GM23338 (cell line): ENCODE measurements at regions not wholly inside any gene's neighbourhood (a gene's known extent, or its start where the extent isn't known, plus 50 kb on each side); places are given as distances from the start of the nearest gene placed in this dataset.

Experiments used
- CREB1 ChIP-seq: fragments of 250-450 bp; sonication (Bioruptor Pico); IDR thresholded peaks from 2 replicates; pipeline ENCODE4 v1.5.0; 2020; ENCODE audit warnings: low read depth, mild to moderate bottlenecking, moderate library complexity
- EZH2 ChIP-seq: fragments of 200-600 bp; sonication (generic); IDR thresholded peaks from one replicate; pipeline ENCODE4 v1.8.0; 2017; ENCODE audit warnings: antibody characterized with exemption, mild to moderate bottlenecking, low read depth; ENCODE audit not compliant: unreplicated experiment
- EZH2phosphoT487 ChIP-seq: fragments of 200-600 bp; sonication (generic); IDR thresholded peaks from one replicate; pipeline ENCODE4 v1.8.1; 2018; ENCODE audit warnings: antibody characterized with exemption; ENCODE audit not compliant: unreplicated experiment
- JUNB ChIP-seq: IDR thresholded peaks from one replicate; pipeline ENCODE4 v1.6.1; 2016; ENCODE audit warnings: antibody characterized with exemption; ENCODE audit not compliant: unreplicated experiment
- POLR2AphosphoS5 ChIP-seq: IDR thresholded peaks from 2 replicates; pipeline ENCODE4 v1.6.1; 2016; ENCODE audit warnings: antibody characterized with exemption, low read depth
- STAT1 ChIP-seq: IDR thresholded peaks from one replicate; pipeline ENCODE4 v1.6.1; 2016; ENCODE audit warnings: antibody characterized with exemption; ENCODE audit not compliant: unreplicated experiment
- ZNF114 ChIP-seq: fragments of 250-450 bp; sonication (Bioruptor Pico); IDR thresholded peaks from 2 replicates; pipeline ENCODE4 v1.5.0; 2020; ENCODE audit warnings: mild to moderate bottlenecking, moderate library complexity
- TF ChIP-seq, protein P1 (sequence below), 2 experiments: fragments of 200-600 bp in 1 of 2; sonication (generic) in 1 of 2; conservative IDR thresholded peaks; 2 replicates each; pipeline versions ENCODE4 v1.5.1 to v1.6.1; 2016 to 2017; ENCODE audit warnings: antibody characterized with exemption in 2 of 2, low read depth in 2 of 2, mild to moderate bottlenecking in 2 of 2, moderate library complexity in 1 of 2
- TF ChIP-seq, protein P2 (sequence below): IDR thresholded peaks from one replicate; pipeline ENCODE4 v1.6.1; 2018; ENCODE audit warnings: antibody characterized with exemption; ENCODE audit not compliant: unreplicated experiment
- TF ChIP-seq, protein P3 (sequence below): fragments of 250-450 bp; sonication (Bioruptor Pico); IDR thresholded peaks from 2 replicates; pipeline ENCODE4 v1.5.0; 2020; ENCODE audit warnings: mild to moderate bottlenecking, moderate library complexity
- TF ChIP-seq, protein P4 (sequence below): IDR thresholded peaks from 2 replicates; pipeline ENCODE4 v1.6.1; 2016; ENCODE audit warnings: antibody characterized with exemption

DNA sequence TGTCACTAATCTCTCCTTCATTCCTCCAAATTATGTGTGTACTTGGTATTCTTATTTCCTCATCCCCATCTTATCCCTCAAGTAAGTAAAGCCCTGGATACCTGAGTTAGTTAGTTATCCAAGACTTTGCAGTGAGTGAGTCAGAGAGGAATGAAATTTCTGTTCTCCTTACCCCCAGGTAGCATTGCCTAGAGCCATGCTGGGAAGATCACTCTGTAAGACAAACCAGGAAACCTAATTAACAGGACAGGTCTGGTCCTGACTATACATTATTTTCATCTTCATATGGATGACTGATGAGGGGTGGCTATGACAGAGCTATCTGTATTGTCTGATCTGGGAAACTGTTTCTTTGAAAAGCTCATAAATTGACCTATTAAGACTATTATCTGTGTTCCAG, 55.0 kb upstream of the ITGA6 start:
- TF ChIP-seq, protein P1, sequence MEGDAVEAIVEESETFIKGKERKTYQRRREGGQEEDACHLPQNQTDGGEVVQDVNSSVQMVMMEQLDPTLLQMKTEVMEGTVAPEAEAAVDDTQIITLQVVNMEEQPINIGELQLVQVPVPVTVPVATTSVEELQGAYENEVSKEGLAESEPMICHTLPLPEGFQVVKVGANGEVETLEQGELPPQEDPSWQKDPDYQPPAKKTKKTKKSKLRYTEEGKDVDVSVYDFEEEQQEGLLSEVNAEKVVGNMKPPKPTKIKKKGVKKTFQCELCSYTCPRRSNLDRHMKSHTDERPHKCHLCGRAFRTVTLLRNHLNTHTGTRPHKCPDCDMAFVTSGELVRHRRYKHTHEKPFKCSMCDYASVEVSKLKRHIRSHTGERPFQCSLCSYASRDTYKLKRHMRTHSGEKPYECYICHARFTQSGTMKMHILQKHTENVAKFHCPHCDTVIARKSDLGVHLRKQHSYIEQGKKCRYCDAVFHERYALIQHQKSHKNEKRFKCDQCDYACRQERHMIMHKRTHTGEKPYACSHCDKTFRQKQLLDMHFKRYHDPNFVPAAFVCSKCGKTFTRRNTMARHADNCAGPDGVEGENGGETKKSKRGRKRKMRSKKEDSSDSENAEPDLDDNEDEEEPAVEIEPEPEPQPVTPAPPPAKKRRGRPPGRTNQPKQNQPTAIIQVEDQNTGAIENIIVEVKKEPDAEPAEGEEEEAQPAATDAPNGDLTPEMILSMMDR (conservative IDR thresholded peaks at IDR 0.05; ENCODE audit: low read depth in 2 of 2) = no peak
- TF ChIP-seq EZH2 = no peak
- TF ChIP-seq ZNF114 (CRISPR knock-in tag) = no peak
- TF ChIP-seq EZH2phosphoT487 = no peak
- TF ChIP-seq POLR2AphosphoS5 = no peak
- TF ChIP-seq CREB1 (CRISPR knock-in tag) = no peak
- TF ChIP-seq, protein P2, sequence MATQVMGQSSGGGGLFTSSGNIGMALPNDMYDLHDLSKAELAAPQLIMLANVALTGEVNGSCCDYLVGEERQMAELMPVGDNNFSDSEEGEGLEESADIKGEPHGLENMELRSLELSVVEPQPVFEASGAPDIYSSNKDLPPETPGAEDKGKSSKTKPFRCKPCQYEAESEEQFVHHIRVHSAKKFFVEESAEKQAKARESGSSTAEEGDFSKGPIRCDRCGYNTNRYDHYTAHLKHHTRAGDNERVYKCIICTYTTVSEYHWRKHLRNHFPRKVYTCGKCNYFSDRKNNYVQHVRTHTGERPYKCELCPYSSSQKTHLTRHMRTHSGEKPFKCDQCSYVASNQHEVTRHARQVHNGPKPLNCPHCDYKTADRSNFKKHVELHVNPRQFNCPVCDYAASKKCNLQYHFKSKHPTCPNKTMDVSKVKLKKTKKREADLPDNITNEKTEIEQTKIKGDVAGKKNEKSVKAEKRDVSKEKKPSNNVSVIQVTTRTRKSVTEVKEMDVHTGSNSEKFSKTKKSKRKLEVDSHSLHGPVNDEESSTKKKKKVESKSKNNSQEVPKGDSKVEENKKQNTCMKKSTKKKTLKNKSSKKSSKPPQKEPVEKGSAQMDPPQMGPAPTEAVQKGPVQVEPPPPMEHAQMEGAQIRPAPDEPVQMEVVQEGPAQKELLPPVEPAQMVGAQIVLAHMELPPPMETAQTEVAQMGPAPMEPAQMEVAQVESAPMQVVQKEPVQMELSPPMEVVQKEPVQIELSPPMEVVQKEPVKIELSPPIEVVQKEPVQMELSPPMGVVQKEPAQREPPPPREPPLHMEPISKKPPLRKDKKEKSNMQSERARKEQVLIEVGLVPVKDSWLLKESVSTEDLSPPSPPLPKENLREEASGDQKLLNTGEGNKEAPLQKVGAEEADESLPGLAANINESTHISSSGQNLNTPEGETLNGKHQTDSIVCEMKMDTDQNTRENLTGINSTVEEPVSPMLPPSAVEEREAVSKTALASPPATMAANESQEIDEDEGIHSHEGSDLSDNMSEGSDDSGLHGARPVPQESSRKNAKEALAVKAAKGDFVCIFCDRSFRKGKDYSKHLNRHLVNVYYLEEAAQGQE = no peak
- no peak for TF ChIP-seq JUNB
- TF ChIP-seq, protein P3, sequence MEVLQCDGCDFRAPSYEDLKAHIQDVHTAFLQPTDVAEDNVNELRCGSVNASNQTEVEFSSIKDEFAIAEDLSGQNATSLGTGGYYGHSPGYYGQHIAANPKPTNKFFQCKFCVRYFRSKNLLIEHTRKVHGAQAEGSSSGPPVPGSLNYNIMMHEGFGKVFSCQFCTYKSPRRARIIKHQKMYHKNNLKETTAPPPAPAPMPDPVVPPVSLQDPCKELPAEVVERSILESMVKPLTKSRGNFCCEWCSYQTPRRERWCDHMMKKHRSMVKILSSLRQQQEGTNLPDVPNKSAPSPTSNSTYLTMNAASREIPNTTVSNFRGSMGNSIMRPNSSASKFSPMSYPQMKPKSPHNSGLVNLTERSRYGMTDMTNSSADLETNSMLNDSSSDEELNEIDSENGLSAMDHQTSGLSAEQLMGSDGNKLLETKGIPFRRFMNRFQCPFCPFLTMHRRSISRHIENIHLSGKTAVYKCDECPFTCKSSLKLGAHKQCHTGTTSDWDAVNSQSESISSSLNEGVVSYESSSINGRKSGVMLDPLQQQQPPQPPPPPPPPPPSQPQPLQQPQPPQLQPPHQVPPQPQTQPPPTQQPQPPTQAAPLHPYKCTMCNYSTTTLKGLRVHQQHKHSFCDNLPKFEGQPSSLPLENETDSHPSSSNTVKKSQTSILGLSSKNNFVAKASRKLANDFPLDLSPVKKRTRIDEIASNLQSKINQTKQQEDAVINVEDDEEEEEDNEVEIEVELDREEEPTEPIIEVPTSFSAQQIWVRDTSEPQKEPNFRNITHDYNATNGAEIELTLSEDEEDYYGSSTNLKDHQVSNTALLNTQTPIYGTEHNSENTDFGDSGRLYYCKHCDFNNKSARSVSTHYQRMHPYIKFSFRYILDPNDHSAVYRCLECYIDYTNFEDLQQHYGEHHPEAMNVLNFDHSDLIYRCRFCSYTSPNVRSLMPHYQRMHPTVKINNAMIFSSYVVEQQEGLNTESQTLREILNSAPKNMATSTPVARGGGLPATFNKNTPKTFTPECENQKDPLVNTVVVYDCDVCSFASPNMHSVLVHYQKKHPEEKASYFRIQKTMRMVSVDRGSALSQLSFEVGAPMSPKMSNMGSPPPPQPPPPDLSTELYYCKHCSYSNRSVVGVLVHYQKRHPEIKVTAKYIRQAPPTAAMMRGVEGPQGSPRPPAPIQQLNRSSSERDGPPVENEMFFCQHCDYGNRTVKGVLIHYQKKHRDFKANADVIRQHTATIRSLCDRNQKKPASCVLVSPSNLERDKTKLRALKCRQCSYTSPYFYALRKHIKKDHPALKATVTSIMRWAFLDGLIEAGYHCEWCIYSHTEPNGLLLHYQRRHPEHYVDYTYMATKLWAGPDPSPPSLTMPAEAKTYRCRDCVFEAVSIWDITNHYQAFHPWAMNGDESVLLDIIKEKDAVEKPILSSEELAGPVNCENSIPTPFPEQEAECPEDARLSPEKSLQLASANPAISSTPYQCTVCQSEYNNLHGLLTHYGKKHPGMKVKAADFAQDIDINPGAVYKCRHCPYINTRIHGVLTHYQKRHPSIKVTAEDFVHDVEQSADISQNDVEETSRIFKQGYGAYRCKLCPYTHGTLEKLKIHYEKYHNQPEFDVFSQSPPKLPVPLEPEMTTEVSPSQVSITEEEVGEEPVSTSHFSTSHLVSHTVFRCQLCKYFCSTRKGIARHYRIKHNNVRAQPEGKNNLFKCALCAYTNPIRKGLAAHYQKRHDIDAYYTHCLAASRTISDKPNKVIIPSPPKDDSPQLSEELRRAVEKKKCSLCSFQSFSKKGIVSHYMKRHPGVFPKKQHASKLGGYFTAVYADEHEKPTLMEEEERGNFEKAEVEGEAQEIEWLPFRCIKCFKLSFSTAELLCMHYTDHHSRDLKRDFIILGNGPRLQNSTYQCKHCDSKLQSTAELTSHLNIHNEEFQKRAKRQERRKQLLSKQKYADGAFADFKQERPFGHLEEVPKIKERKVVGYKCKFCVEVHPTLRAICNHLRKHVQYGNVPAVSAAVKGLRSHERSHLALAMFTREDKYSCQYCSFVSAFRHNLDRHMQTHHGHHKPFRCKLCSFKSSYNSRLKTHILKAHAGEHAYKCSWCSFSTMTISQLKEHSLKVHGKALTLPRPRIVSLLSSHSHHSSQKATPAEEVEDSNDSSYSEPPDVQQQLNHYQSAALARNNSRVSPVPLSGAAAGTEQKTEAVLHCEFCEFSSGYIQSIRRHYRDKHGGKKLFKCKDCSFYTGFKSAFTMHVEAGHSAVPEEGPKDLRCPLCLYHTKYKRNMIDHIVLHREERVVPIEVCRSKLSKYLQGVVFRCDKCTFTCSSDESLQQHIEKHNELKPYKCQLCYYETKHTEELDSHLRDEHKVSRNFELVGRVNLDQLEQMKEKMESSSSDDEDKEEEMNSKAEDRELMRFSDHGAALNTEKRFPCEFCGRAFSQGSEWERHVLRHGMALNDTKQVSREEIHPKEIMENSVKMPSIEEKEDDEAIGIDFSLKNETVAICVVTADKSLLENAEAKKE = no peak
- TF ChIP-seq, protein P4, sequence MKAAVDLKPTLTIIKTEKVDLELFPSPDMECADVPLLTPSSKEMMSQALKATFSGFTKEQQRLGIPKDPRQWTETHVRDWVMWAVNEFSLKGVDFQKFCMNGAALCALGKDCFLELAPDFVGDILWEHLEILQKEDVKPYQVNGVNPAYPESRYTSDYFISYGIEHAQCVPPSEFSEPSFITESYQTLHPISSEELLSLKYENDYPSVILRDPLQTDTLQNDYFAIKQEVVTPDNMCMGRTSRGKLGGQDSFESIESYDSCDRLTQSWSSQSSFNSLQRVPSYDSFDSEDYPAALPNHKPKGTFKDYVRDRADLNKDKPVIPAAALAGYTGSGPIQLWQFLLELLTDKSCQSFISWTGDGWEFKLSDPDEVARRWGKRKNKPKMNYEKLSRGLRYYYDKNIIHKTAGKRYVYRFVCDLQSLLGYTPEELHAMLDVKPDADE = no peak
- no peak for TF ChIP-seq STAT1
